ENCODE measurements at regions not wholly inside any gene's neighbourhood (a gene's known extent, or its start where the extent isn't known, plus 50 kb on each side); places are given as distances from the start of the nearest gene placed in this dataset.

- no peak for DNase-seq (ENCODE audit: low read depth, low spot score)
- no peak for TF ChIP-seq CTCF (IDR thresholded peaks at IDR 0.05; ENCODE audit: low read depth, low read length)
- POLR2A ChIA-PET = interaction anchor here (1.4 to 2.0 kb wide), 2 partner anchors 20 to 62 kb away, joined by 7 to 8 read pairs; no protein-coding TSS in a partner anchor
- Histone ChIP-seq H3K27ac (ENCODE audit: low read depth, low read length) (no peak overlapping the region), H3K4me3 (ENCODE audit: low read depth, low read length) (no peak overlapping the region), H3K27me3 (ENCODE audit: control insufficient read depth, insufficient read depth, low read length) (no peaks in the 10 kb centered on the region), H3K9me3 (ENCODE audit: control insufficient read depth, insufficient read depth, low read length) (no peaks in the 10 kb centered on the region; the same call in 1 of the 2 replicates)
- CTCF ChIA-PET = interaction anchor here (0.8 kb wide), 1 partner anchor 15 kb away, joined by 3 read pairs; no protein-coding TSS in a partner anchor
Observed at GRCh38 chr10:10892290-10892875, 125.3 kb upstream of the CELF2 start.

GRCh38 chr10:10897400-10897799, 120.3 kb upstream of the CELF2 start:
- ChIA-PET CTCF (interaction anchor here (0.6 kb wide), 1 partner anchor 13 kb away, joined by 3 read pairs; no protein-coding TSS in a partner anchor), POLR2A (no interaction called here)
- no peak for TF ChIP-seq CTCF (IDR thresholded peaks at IDR 0.05; ENCODE audit: low read depth, low read length)
- Histone ChIP-seq H3K4me3 (ENCODE audit: low read depth, low read length) (no peak overlapping the region), H3K27ac (ENCODE audit: low read depth, low read length) (no peak overlapping the region), H3K27me3 (ENCODE audit: control insufficient read depth, insufficient read depth, low read length) (no peaks in the 10 kb centered on the region), H3K9me3 (ENCODE audit: control insufficient read depth, insufficient read depth, low read length) (no peaks in the 10 kb centered on the region; the same call in 1 of the 2 replicates)
- no peak for DNase-seq (ENCODE audit: low read depth, low spot score)

GRCh38 chr10:10901906-10902305, 115.8 kb upstream of the CELF2 start:
- no peak; the same call in 1 of the 2 replicates for TF ChIP-seq CTCF (IDR thresholded peaks at IDR 0.05; ENCODE audit: low read depth, low read length)
- ChIA-PET CTCF (interaction anchor here (1.3 kb wide), 1 partner anchor 11 kb away, joined by 4 read pairs; no protein-coding TSS in a partner anchor), POLR2A (no interaction called here)
- H3K27me3 ChIP-seq (ENCODE audit: control insufficient read depth, insufficient read depth, low read length) = no peaks in the 10 kb centered on the region
- no peak overlapping the region for H3K4me3 ChIP-seq (ENCODE audit: low read depth, low read length)
- H3K9me3 ChIP-seq (ENCODE audit: control insufficient read depth, insufficient read depth, low read length) = peaks cover 3% of the 10 kb centered on the region; the same call in 1 of the 2 replicates
- no peak for DNase-seq (ENCODE audit: low read depth, low spot score)
- no peak overlapping the region for H3K27ac ChIP-seq (ENCODE audit: low read depth, low read length)

GRCh38 chr10:10902951-10903350, 114.7 kb upstream of the CELF2 start:
- DNase-seq (ENCODE audit: low read depth, low spot score) = no peak
- CTCF ChIA-PET = interaction anchor here (0.9 kb wide), 1 partner anchor 10 kb away, joined by 3 read pairs; no protein-coding TSS in a partner anchor
- Histone ChIP-seq H3K27ac (ENCODE audit: low read depth, low read length) (no peak overlapping the region), H3K9me3 (ENCODE audit: control insufficient read depth, insufficient read depth, low read length) (peaks cover 3% of the 10 kb centered on the region; the same call in 1 of the 2 replicates), H3K27me3 (ENCODE audit: control insufficient read depth, insufficient read depth, low read length) (no peaks in the 10 kb centered on the region), H3K4me3 (ENCODE audit: low read depth, low read length) (no peak overlapping the region)
- no peak for TF ChIP-seq CTCF (IDR thresholded peaks at IDR 0.05; ENCODE audit: low read depth, low read length)
- POLR2A ChIA-PET = no interaction called here

- no peak for TF ChIP-seq CTCF (IDR thresholded peaks at IDR 0.05; ENCODE audit: low read depth, low read length)
Observed at GRCh38 chr10:10903620-10904019, 114.1 kb upstream of the CELF2 start.

More at GRCh38 chr10:10903620-10904019, 114.1 kb upstream of the CELF2 start:
- Histone ChIP-seq H3K27ac (ENCODE audit: low read depth, low read length) (no peak overlapping the region), H3K27me3 (ENCODE audit: control insufficient read depth, insufficient read depth, low read length) (no peaks in the 10 kb centered on the region), H3K4me3 (ENCODE audit: low read depth, low read length) (no peak overlapping the region), H3K9me3 (ENCODE audit: control insufficient read depth, insufficient read depth, low read length) (peaks cover 3% of the 10 kb centered on the region; the same call in 1 of the 2 replicates)
- DNase-seq (ENCODE audit: low read depth, low spot score) = no peak
- CTCF ChIA-PET = no interaction called here
- POLR2A ChIA-PET = no interaction called here

Data from AG04450 (cell line).